ENCODE measurements at regions not wholly inside any gene's neighbourhood (a gene's known extent, or its start where the extent isn't known, plus 50 kb on each side); places are given as distances from the start of the nearest gene placed in this dataset.

DNA sequence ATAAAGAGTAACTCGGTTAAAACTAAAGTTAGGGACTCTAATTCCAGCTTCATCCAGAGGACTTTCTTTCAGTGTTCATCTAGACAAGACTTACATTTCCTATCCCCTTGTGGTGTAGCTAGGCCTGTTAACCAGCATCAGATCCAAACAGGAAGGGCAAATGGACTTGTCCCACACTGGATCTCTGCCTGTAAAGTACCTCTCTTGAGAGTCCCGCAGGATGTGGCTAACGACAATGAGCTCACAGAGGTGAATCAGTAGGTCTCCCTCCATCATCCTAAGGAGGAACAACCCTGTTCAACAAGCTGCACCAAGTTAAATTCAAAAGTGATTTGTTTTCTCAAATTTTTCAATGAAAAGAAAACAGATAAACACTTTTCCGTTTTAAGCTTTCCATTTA, 412.3 kb upstream of the RGPD4 start:
- no TSS peak for BruUV-seq (replicated peaks)
- no peaks in the 10 kb centered on the region for H3K79me2 ChIP-seq (ENCODE audit: control insufficient read depth, insufficient read depth, low read length)
- 4% methylated on average over 4 of the region's 4 CpGs for WGBS (ENCODE audit: insufficient coverage, low coverage, missing lambda C conversion rate)
- CTCF ChIA-PET (ENCODE audit: low intra/inter-chr PET ratio): no interaction called here
- H3K9me3 ChIP-seq (replicated peaks; ENCODE audit: control insufficient read depth, insufficient read depth, low read depth, low read length): no peaks in the 10 kb centered on the region
- no peaks in the 10 kb centered on the region for H4K20me1 ChIP-seq (replicated peaks; ENCODE audit: control insufficient read depth, insufficient read depth, low read length)
- no peak overlapping the region for H3K4me2 ChIP-seq (ENCODE audit: insufficient read depth, low read length)
- no peak overlapping the region for H2AFZ ChIP-seq (ENCODE audit: low read depth, low read length)
- no peaks in the 10 kb centered on the region for H3K4me1 ChIP-seq (replicated peaks in 1 of 2; ENCODE audit: control insufficient read depth in 2 of 2, insufficient read depth in 2 of 2, low read length in 2 of 2)
- TF ChIP-seq, protein P1, sequence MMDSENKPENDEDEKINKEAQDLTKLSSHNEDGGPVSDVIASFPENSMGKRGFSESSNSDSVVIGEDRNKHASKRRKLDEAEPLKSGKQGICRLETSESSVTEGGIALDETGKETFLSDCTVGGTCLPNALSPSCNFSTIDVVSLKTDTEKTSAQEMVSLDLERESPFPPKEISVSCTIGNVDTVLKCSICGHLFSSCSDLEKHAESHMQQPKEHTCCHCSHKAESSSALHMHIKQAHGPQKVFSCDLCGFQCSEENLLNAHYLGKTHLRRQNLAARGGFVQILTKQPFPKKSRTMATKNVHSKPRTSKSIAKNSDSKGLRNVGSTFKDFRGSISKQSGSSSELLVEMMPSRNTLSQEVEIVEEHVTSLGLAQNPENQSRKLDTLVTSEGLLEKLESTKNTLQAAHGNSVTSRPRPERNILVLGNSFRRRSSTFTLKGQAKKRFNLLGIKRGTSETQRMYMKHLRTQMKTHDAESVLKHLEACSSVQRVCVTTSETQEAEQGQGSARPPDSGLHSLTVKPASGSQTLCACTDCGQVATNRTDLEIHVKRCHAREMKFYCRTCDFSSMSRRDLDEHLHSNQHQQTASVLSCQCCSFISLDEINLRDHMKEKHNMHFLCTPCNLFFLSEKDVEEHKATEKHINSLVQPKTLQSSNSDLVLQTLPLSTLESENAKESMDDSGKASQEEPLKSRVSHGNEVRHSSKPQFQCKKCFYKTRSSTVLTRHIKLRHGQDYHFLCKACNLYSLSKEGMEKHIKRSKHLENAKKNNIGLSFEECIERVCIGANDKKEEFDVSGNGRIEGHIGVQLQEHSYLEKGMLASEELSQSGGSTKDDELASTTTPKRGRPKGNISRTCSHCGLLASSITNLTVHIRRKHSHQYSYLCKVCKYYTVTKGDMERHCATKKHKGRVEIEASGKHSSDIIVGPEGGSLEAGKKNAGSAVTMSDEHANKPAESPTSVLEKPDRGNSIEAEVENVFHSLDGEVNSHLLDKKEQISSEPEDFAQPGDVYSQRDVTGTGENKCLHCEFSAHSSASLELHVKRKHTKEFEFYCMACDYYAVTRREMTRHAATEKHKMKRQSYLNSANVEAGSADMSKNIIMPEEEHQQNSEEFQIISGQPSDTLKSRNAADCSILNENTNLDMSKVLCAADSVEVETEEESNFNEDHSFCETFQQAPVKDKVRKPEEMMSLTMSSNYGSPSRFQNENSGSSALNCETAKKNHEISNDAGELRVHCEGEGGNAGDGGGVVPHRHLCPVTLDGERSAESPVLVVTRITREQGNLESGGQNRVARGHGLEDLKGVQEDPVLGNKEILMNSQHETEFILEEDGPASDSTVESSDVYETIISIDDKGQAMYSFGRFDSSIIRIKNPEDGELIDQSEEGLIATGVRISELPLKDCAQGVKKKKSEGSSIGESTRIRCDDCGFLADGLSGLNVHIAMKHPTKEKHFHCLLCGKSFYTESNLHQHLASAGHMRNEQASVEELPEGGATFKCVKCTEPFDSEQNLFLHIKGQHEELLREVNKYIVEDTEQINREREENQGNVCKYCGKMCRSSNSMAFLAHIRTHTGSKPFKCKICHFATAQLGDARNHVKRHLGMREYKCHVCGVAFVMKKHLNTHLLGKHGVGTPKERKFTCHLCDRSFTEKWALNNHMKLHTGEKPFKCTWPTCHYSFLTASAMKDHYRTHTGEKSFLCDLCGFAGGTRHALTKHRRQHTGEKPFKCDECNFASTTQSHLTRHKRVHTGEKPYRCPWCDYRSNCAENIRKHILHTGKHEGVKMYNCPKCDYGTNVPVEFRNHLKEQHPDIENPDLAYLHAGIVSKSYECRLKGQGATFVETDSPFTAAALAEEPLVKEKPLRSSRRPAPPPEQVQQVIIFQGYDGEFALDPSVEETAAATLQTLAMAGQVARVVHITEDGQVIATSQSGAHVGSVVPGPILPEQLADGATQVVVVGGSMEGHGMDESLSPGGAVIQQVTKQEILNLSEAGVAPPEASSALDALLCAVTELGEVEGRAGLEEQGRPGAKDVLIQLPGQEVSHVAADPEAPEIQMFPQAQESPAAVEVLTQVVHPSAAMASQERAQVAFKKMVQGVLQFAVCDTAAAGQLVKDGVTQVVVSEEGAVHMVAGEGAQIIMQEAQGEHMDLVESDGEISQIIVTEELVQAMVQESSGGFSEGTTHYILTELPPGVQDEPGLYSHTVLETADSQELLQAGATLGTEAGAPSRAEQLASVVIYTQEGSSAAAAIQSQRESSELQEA (IDR thresholded peaks at IDR 0.05; ENCODE audit: low read depth): no peak
- no peak for TF ChIP-seq HNRNPH1 (optimal IDR thresholded peaks at IDR 0.05; ENCODE audit: low read depth, low read length)
- no peak for TF ChIP-seq ELF1 (tag; IDR thresholded peaks at IDR 0.05)
- no peak for TF ChIP-seq U2AF2 (optimal IDR thresholded peaks at IDR 0.05; ENCODE audit: low read depth, low read length)
- no peak for TF ChIP-seq SNIP1 (IDR thresholded peaks at IDR 0.05; ENCODE audit: low read depth)
- no peak for TF ChIP-seq ZNF395 (CRISPR knock-in tag; IDR thresholded peaks at IDR 0.05)
- TF ChIP-seq, protein P2, sequence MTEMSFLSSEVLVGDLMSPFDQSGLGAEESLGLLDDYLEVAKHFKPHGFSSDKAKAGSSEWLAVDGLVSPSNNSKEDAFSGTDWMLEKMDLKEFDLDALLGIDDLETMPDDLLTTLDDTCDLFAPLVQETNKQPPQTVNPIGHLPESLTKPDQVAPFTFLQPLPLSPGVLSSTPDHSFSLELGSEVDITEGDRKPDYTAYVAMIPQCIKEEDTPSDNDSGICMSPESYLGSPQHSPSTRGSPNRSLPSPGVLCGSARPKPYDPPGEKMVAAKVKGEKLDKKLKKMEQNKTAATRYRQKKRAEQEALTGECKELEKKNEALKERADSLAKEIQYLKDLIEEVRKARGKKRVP (CRISPR knock-in tag; IDR thresholded peaks at IDR 0.05): no peak
- TF ChIP-seq THRB (CRISPR knock-in tag; conservative IDR thresholded peaks at IDR 0.05): no peak
- TF ChIP-seq IRF1 (CRISPR knock-in tag; IDR thresholded peaks at IDR 0.05; ENCODE audit: borderline replicate concordance): no peak
- no peak overlapping the region for H3K4me3 ChIP-seq
- H3K36me3 ChIP-seq (ENCODE audit: control insufficient read depth, insufficient read depth, low read length): no peaks in the 10 kb centered on the region
- H3K9me1 ChIP-seq (ENCODE audit: control insufficient read depth, insufficient read depth, low read length): no peaks in the 10 kb centered on the region
- no peak for DNase-seq (ENCODE audit: extremely low read depth in 1 of 4, low spot score in 3 of 4)
- POLR2A ChIA-PET: interaction anchor here (0.7 kb wide), 1 partner anchor 115 kb away, joined by 3 read pairs; no protein-coding TSS in a partner anchor
- H3K9ac ChIP-seq (ENCODE audit: insufficient read depth in 1 of 2, low read depth in 2 of 2, low read length in 2 of 2): no peak overlapping the region
- no peaks in the 10 kb centered on the region for H3K27me3 ChIP-seq (ENCODE audit: control insufficient read depth in 2 of 2, insufficient read depth in 2 of 2, low read length in 2 of 2)
- ATAC-seq: no peak
- H3K27ac ChIP-seq (ENCODE audit: extremely low read depth, low read depth, low read length): no peak overlapping the region
- FAIRE-seq: no peak
- in situ Hi-C loops (cut with MboI): no loop called here
- intact Hi-C loops (cut with micrococcal nuclease): no loop called here

Data from K562 (cell line).